Stimulated activated naive CD8-positive, alpha-beta T cell treated with anti-CD3 and anti-CD28 coated beads, Interleukin-15, Interleukin-2, amounts not matched to agents 100 U/mL and 50 U/mL, for 24 hours (primary cell): ENCODE measurements at regions not wholly inside any gene's neighbourhood (a gene's known extent, or its start where the extent isn't known, plus 50 kb on each side); places are given as distances from the start of the nearest gene placed in this dataset.
"Not testable (repeated sequence)": the region's sequence is repeated elsewhere in the genome, so short reads cannot be mapped to it uniquely, and the experiment has no call there.

Experiments used
- ATAC-seq: fragments of 150-1000 bp; cut with Tn5 transposase; one replicate; pipeline ENCODE4 v1.10.0; 2021
- DNase-seq: peaks from one replicate; pipeline ENCODE4 v3.0.0; 2021

DNA sequence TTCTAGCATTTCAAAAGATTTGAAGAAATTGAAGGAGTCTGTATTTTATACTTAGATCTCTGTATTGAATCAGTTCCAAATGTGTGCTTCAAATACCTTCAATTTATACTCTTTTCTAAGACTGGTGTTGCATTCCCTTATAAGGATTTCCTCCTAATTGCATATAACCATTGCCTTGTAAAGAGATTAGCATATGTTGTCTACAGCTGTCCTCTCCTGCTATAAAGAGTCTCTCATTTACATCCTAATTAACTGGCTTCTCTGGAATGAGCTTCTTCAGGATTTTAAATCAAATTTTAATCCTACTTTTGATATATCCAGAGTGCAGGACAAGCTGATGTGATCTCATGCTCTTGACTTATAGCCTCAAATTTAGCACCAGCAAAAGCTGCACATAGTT lies 957.3 kb downstream of the XPNPEP1 start:
- no peak for DNase-seq
- no peak for ATAC-seq

DNA sequence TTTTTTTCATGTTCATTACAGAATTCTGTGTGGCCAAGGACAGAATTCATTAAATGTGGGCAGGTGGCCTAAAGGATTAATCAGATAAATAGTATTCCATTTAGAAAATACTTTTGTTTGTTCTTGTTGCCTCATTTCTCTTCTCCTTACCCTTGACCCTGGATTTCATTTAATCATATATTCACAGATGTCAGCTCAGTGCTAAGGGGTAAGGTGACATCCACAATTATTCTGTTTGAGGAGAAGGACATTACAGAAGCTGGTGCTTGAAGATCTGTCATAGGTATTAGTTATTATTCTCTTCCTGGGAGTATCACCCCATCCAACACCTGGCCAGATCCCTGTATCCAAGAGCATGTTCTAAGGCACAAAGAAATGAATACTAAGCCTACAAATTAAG lies 961.1 kb downstream of the XPNPEP1 start:
- no peak for DNase-seq
- no peak for ATAC-seq

DNA sequence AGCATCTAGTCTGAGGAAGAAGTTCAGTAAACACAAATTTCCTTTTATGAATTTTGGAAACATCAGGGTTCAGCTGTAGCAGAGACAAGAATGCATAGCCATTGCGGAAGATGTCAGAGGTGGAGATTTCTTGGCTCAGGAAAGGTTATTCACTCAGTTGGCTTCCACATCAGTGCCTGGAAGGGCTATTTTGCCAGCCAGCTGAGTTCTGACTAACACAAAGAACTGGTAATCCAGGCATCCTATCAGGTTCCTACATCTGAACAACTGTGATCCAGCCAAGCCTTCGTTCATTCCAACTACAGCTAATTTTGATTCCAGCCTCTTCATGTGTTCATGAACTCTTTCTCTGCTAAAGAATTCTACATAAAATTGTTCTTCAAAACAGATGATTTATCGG lies 965.6 kb downstream of the XPNPEP1 start:
- DNase-seq = no peak
- ATAC-seq = no peak

DNA sequence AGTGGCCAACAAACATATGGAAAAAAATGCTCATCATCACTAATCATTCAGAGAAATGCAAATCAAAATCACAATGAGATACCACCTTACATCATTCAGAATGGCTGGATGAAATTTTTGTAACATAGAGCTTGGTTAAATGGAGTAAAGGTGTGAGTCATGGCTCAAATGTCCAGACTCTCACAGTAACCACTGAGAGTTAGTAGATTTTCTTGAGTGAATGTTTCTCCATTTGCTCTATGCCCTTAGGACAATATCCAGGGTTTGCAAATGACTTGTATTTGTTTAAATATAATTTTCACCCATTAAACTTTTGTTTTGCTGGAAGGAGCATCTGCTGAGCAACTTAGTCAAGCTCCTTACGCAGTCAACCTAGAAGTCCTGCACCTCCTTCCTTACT lies 967.2 kb downstream of the XPNPEP1 start:
- ATAC-seq = no peak
- no peak for DNase-seq

DNA sequence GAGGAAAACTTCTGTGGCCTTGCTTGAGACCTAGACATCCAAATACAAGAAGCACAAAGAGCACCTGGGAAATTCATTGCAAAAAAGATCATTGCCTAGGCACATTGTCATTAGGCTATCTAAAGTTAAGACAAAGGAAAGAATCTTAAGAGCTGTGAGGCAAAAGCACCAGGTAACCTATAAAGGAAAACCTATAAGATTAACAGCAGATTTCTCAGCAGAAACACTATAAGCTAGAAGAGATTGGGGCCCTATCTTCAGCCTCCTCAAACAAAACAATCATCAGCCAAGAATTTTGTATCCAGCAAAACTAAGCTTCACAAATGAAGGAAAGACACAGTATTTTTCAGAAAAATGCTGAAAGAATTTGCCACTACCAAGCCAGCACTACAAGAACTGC lies 1003.3 kb downstream of the XPNPEP1 start:
- not testable (repeated sequence) for ATAC-seq, DNase-seq

DNA sequence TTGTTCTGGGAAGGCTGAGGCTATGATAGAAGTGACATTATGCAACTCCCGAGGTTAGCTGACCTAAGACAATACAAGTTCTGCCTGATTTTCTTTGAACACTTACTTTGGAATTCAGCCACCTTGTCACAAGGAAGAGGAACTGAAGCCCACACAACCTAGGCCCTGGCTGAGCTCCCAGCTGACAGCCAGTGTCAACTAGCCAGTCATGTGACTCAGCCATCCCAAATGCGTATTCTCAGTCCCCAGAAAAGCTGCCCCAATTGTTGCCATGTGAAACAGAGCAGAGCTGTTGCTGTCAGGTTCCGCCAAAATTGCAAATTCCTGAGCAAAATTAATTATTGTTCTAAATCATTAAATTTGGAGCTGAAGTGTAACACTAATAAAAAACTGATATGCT lies 1010.0 kb downstream of the XPNPEP1 start:
- ATAC-seq = no peak

DNA sequence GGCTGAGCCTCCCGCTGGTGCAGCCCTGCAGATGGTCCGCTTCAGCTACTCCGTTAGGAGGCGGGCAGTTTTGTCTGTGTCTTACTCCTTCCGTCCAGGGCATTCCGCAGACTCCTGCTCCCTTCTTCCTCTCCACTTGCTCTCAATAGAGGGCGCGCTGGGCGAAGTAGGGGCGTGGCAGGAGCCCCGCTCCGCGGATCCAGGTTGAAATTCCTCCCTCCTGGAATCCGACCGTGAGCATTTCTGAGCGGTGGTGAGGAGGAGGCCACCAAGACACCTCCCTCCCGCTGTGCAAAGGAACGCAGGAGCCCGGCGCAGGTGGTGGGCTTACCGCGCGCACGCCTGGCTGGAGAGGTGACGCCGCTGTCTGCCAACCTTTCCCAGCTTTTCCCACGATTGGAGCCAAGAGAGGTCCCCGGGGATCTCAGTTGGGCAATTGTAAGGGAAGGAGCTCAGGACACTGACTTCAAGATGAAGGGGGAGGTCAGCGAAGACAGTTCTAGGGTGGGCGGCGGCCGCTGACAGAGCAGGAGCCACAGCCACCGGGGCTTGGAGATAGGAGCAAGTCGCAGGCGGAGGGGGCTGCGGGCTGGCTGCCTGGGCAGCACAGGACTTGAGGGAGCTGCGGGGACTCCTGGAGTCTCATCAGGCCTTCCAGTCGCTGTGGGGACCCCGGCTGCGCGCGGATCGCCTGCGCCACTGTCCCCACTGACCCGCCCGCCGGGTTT lies 1011.3 kb downstream of the XPNPEP1 start:
- no peak for ATAC-seq
- DNase-seq = no peak

More for the DNA sequence above, 1010.0 kb downstream of the XPNPEP1 start:
- no peak for DNase-seq

DNA sequence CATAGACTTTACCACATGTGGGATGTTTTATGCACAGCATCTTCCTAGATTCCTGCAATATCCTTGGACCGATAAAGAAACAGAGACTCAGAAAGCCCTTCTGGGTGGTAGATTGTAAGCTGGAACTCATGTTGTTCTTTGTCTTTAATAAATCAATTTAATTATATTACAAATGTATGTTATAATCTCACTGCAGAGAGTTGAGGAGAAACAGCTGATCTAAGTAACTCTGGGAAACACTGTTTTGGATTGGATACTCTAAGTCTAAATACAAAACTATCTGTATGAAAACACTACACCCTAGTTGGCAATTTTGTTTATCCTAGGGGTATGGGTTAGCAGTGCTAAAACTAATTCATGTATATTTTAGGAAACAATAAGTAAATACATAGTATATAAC lies 1015.2 kb downstream of the XPNPEP1 start:
- DNase-seq = no peak
- ATAC-seq = no peak

DNA sequence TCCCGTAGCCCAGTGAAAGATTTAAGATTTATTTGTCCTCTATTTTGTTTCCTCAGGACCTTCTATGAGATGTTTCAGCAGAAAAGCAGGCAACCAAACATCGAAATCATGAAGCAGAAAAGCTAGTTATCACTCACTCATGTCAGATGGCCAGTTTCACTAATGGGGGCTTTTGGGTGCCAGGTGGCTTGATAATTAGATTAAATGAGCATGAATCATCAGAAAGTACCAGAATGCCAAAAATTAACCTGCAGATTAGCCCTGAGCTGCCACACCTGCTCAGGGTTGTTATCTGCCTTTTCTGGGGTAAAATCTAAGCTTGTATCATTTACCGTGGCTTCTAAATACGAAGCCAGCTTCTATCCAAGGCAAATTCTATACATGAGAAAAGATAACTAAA lies 1017.5 kb downstream of the XPNPEP1 start:
- no peak for DNase-seq
- ATAC-seq = no peak

DNA sequence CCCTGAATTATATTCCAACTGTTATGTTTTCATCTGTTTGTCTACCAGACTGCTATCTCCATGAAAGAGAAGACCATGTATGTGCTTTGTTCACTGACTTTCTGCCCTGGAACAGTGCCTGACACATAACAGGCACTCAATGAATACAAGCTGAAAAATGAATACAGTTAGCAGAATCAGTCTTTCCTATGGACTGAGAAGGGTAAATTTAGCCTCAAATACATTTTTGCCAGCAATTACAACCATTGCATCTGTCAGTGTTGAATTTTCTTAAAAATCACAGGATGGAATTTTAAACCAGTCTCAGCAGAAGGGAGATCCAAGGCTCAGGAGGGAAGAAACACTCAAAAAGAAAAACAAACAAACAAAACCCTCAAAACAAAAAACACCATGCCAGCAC lies 1018.1 kb downstream of the XPNPEP1 start:
- ATAC-seq = no peak
- DNase-seq = no peak

DNA sequence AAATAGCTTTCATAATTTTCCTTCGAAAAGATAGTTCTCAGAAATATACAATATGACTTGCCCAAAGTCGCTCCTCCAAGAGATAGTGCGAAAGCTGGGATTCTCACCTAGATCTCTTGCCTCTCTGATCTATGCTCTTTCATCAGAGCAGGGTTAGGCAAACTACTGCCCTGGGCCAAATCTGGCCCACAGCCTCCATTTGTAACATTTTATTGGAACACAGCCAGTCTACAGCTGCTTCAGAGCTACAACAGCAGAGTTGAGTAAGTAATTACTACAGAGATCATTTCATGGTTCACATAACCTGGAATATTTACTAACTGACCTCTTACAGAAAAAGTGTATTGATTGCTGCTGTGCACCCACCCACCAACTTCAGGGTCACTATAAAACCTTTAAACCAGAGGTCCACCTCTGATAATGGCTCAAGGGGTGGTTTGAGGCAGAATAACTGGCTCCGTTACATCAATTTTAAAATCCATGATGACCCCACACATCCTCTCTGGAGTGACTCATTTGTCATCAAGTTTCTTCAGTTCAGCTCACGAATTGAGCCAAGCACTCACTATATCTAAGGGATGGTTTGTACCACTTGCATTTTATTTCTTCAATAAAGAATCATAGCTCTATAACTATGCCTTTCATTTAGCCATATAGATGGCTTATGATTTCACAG lies 1019.0 kb downstream of the XPNPEP1 start:
- DNase-seq (no peak), ATAC-seq (no peak)

DNA sequence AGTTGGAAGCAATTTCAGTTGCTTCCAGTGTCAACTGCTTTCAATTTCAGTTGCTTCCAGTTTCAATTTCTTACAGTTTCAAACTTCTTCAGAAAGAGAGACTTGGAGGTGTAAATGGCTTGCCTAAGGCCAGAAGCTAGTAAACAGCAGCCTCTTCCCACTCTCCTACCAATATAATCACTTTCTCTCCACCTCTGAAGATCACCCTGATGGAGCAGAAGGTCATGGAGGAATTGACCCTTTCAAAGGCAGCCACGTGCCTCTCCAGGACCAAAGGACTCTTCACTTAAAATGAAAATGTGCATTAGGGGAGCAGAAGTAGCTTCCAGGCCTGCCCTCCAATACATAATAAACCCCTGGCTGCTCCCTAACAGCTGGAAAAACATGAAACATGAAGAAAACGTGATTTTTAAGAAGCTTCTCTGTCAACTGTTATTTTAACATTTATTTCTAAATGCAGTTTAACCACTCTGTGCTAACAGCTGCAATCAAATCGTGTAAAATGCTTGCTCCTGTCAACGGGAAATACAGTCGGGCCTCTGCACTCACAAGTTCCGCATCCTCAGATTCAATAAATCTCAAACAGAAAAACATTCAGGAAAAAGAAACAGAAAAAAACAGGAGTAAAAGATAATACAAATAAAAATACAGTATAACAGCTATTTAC lies 1020.6 kb downstream of the XPNPEP1 start:
- ATAC-seq = no peak
- no peak for DNase-seq

DNA sequence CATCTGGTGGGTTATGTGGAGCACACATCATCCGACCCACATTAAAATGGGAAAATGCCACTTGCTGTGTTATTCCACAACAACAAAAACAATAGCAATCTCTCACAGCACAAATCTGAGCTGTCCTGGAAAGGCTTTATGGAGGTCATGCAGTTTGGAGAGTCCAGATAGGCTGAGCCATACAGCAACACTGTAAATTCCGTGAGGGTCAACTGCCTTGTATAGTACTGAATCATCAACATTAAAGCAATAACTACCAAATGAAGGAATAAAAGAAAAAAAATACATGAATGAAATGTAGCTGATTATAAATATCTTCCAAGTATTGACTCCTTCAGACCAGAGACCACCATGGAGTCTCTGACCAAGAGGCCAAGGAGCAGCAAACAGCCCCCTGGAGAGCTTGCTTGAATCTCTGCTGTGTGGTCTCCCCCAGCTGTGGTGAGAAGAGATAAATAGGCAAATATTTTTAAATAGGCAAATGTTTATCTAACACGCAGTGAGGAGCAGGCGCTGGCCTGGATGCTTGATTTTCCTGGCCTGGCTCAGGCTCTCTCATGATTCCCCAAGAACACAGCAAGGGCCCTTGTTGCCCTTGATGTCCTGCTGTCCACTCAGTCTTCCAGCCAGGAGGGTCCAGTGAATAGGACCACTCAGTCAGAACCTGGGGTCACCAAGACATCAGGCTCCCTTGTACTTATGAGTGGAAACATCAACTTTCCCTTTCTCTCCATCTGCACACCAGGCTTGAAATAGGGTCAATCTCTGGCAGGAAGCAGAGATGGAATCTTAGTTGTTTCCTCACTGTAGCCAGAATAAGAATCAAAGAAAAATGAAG lies 1021.3 kb downstream of the XPNPEP1 start:
- ATAC-seq = no peak
- no peak for DNase-seq

DNA sequence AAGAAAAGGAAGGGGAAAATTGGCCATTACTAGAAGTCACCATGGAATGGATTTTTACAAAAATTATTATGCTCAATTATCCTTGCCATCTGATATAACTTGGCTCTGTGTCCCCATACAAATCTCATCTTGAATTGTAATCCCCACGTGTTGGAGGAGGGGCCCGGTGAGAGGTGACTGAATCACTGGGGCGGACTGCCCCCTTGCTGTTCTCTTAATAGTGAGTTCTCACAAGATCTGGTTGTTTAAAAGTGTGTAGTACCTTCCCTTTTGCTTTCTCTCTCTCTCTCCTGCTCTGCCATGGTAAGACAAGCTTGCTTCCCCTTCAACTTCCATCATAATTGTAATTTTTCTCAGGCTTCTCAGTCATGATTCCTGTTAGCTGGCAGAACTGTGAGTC lies 1023.6 kb downstream of the XPNPEP1 start:
- DNase-seq (no peak), ATAC-seq (no peak)

DNA sequence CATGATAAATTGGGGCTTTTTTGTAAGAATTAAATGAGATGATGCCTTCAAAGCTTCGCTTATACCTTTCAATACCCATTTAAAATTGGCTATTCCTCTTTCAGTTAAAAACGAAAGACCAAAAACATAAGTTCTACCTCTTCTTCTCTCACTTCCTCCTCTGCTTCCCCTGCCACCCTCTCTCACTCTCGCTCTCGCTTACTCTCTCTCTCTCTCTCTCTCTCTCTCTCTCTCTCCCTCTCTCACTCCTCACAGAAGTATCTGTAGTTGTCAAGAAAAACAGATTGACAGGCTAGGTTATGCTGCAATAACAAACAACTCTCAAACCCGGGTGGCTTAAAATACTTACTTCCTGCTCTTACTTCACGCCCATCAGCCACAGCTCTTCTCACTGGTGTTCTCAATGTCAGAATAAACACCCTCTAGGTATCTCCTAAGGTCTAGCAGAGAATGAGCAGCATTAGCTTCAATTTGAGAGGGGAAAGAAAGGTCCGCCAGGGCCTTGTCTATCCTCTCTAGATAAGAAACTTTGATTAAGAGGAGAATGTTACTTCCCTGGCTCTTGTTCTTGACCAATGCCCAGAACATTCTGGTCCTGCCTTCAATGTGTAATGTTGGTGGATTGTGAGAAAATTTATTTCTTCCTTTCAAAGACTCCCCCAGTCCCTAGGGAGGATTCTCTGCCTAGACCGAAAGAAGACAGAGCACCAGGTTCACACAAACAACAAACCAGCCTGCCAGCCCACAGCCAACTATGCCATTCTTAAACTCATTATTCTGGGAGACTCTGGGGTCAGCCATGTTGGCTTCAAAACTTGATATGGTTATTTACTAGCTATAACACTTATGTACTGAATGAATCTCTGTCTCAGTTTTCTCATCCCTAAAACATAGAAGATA lies 1028.7 kb downstream of the XPNPEP1 start:
- DNase-seq (no peak), ATAC-seq (no peak)

DNA sequence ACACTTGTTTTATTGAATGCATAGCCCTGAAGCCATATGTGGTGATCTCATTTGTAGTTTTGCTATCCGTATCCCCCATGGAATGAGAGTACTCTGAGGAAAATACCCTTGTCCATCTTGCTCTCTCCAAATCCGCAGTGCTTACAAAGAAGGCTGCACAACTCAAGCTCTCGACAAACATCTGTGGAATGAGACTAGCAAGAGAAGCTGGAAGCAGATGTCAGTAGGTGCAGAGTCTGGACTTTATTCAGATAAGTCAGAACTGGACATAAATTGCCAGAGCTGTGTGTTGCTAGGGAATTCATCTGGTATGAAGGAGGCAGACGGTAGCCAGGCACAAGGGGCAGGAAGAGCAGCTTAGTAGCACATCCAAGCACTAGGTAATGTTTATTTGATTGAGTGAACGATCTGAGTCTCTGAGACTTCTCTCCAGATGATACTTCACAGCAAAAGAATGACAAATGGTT lies 1046.2 kb downstream of the XPNPEP1 start:
- no peak for ATAC-seq
- DNase-seq = no peak

DNA sequence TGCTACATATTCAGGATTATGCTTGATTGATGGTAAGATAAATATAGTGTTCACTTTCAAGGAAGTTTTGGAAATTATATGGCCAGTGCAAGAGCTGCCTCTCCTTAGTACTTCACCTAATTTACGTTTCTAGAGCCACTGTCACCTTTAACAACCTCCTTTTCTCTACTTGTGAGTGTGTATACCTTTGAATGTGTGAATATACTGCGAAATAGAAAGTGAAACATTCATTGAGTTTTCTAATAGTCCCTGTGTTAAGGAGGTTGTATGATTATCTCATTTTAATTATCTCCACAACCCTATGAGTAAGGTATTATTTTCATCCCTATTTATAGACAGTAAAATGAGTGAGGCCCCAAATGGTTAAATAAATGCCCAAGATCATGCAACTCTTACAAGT lies 1050.5 kb downstream of the XPNPEP1 start:
- no peak for ATAC-seq
- DNase-seq = no peak

DNA sequence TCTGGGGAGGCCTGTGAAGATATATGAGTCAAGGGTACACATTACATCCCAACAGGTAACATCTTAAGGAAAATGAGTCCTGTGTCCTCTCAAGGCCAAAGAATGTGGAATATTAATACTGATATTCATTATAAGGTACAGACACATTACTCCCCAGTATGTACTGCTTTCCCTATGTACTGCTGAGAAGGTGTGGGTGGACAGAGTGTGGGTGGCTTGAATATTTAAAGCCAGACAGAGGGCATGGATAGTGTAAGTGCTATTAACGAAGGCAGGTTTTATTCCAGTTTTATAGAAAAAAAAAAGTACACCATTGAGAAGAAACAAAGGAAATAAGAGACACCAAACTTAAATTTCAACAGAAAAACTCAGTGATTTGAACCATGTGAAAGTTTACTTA lies 1054.4 kb downstream of the XPNPEP1 start:
- ATAC-seq = no peak
- no peak for DNase-seq

DNA sequence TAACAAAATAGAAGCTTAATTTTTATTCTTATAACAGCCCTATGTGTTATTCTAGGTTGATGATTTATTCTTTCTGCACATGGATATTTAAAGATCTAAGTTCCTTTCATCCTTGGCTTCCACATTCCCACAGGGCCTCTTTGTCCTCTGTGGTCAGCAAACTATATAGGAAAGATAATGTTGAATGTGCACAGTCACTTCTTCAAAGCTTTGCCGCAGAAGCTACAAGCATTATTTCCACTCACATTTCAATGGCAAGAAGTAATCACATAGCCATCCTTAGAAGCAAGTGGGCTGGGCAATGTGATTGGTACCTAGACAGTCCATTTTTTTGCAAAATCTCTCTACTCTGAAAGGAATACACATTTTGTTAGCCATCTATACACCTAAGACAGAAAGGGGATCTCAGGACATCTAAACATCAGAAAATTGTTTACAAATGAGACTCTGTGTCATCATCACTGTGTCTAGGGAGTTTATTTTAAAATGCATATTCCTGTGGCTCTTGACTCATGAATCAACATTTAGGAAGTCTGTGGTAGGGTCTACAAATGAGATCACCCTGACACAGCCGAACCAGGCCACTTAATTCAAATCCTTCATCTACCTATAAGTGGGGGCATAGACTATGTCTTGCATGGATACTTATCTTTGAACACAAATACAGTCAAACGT lies 1060.5 kb downstream of the XPNPEP1 start:
- DNase-seq = no peak
- no peak for ATAC-seq

DNA sequence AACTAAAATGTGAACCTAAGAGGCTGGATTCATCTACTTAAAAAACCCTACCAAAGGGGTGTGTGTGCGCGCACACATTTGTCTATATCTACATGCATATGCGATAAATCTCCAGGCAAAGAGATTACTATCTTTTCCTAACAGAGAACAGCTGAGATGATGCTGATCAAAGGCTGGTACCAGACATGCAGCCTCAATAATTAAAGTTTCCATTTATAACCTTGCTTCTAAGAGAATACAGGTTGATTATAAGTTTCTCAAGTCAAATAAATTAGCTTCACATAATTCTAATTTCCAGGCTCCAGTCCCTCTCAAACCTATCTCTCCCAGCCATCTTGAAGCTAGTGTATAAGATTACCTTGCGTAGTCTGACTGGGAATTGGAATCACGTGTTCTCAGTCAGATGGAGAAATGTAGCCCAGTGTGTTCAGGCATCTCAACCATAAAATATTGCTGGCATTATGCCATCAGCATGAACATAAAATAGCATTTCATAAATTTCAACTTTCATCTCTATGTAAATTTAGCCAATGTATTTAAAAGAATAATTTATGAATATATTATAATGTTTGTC lies 1062.0 kb downstream of the XPNPEP1 start:
- no peak for DNase-seq
- no peak for ATAC-seq

DNA sequence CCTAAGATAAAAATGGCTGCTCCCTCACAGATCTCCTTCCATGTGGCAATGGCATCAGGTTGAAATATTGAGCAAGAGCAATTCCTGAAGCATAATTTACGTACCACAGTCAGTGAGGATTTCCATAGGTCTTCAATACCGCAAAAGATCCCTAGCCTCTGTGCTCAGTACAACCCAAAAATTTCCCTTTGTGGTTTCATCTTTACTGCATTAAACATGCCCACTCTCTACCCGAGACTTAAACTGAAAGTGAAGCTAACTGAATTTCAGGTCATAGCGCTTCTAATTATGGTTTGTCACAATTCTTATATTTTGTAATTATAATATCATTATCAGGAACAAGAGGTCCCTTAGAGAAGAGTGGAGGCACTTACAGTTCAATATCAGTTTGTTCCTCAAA lies 1071.1 kb downstream of the XPNPEP1 start:
- DNase-seq (no peak), ATAC-seq (no peak)
